ENCODE measurements at regions not wholly inside any gene's neighbourhood (a gene's known extent, or its start where the extent isn't known, plus 50 kb on each side); places are given as distances from the start of the nearest gene placed in this dataset.
"Not testable (repeated sequence)": the region's sequence is repeated elsewhere in the genome, so short reads cannot be mapped to it uniquely, and the experiment has no call there.

- Histone ChIP-seq H3K27ac (ENCODE audit: insufficient read depth, low read depth, low read length) (no peak overlapping the region), H3K9me1 (replicated peaks; ENCODE audit: control insufficient read depth, extremely low read depth, insufficient read depth, low read length) (no peaks in the 10 kb centered on the region), H2AFZ (ENCODE audit: low read depth, low read length) (no peak overlapping the region), H3K4me2 (ENCODE audit: insufficient read depth, low read length) (no peak overlapping the region), H3K9me3 (replicated peaks; ENCODE audit: control insufficient read depth, insufficient read depth, low read length) (no peaks in the 10 kb centered on the region), H3K4me3 (replicated peaks in 1 of 3; ENCODE audit: insufficient read depth in 1 of 3, low read depth in 1 of 3, low read length in 3 of 3) (no peak overlapping the region), H3K36me3 (ENCODE audit: control insufficient read depth in 2 of 2, extremely low read depth in 1 of 2, insufficient read depth in 2 of 2, low read length in 2 of 2) (no peaks in the 10 kb centered on the region), H3K9ac (replicated peaks; ENCODE audit: extremely low read depth, insufficient read depth, low read length) (no peak overlapping the region), H3K27me3 (ENCODE audit: control insufficient read depth in 2 of 2, insufficient read depth in 2 of 2, low read length in 2 of 2) (no peaks in the 10 kb centered on the region), H4K20me1 (replicated peaks; ENCODE audit: control insufficient read depth, extremely low read depth, insufficient read depth, low read length) (no peaks in the 10 kb centered on the region), H3K4me1 (ENCODE audit: control insufficient read depth, extremely low read depth, insufficient read depth, low read length) (no peaks in the 10 kb centered on the region), H3K79me2 (ENCODE audit: control insufficient read depth, insufficient read depth, low read length) (no peaks in the 10 kb centered on the region)
- intact Hi-C loops (cut with micrococcal nuclease): no loop called here
- DNase-seq (ENCODE audit: low read depth, low spot score) (no peak), FAIRE-seq (no peak)
- dilution Hi-C loops (cut with MboI; ENCODE audit: extremely low pct_ligation_motif_present, low sequenced_read_pairs): no loop called here
- BruUV-seq (replicated peaks): no TSS peak
- ChIA-PET POLR2A (no interaction called here), CTCF (no interaction called here)
- TF ChIP-seq POLR2A (IDR thresholded peaks at IDR 0.05; ENCODE audit: low read depth, low read length) (no peak), GATA2 (IDR thresholded peaks at IDR 0.05; ENCODE audit: insufficient read depth, insufficient read length, low read depth, low read length) (no peak), POLR2AphosphoS5 (IDR thresholded peaks at IDR 0.05; ENCODE audit: insufficient read depth, low read depth, low read length) (no peak), FOS (IDR thresholded peaks at IDR 0.05; ENCODE audit: borderline replicate concordance, insufficient read depth, low read length) (no peak), EZH2 (IDR thresholded peaks at IDR 0.05; ENCODE audit: borderline replicate concordance, low read depth, low read length, severe bottlenecking) (no peak), MAX (IDR thresholded peaks at IDR 0.05; ENCODE audit: insufficient read depth, insufficient read length) (no peak), CTCF (IDR thresholded peaks at IDR 0.05; ENCODE audit: extremely low read depth in 1 of 2, insufficient read depth in 1 of 2, low read depth in 1 of 2, low read length in 2 of 2) (no peak)
Observed at GRCh38 chr21:25441835-25442234, 165.4 kb downstream of the MRPL39 start.

GRCh38 chr21:25437465-25437864 is 169.8 kb downstream of the MRPL39 start:
- H3K27ac ChIP-seq (ENCODE audit: insufficient read depth, low read depth, low read length); FAIRE-seq; DNase-seq (ENCODE audit: low read depth, low spot score); CTCF ChIA-PET; H3K4me3 ChIP-seq (replicated peaks in 1 of 3; ENCODE audit: insufficient read depth in 1 of 3, low read depth in 1 of 3, low read length in 3 of 3); POLR2A ChIA-PET; H3K9me3 ChIP-seq (replicated peaks; ENCODE audit: control insufficient read depth, insufficient read depth, low read length); H3K9me1 ChIP-seq (replicated peaks; ENCODE audit: control insufficient read depth, extremely low read depth, insufficient read depth, low read length); H3K27me3 ChIP-seq (ENCODE audit: control insufficient read depth in 2 of 2, insufficient read depth in 2 of 2, low read length in 2 of 2); H3K4me2 ChIP-seq (ENCODE audit: insufficient read depth, low read length); H4K20me1 ChIP-seq (replicated peaks; ENCODE audit: control insufficient read depth, extremely low read depth, insufficient read depth, low read length); H3K4me1 ChIP-seq (ENCODE audit: control insufficient read depth, extremely low read depth, insufficient read depth, low read length); H3K9ac ChIP-seq (replicated peaks; ENCODE audit: extremely low read depth, insufficient read depth, low read length); intact Hi-C loops (cut with micrococcal nuclease); H2AFZ ChIP-seq (ENCODE audit: low read depth, low read length); dilution Hi-C loops (cut with MboI; ENCODE audit: extremely low pct_ligation_motif_present, low sequenced_read_pairs); H3K36me3 ChIP-seq (ENCODE audit: control insufficient read depth in 2 of 2, extremely low read depth in 1 of 2, insufficient read depth in 2 of 2, low read length in 2 of 2); H3K79me2 ChIP-seq (ENCODE audit: control insufficient read depth, insufficient read depth, low read length); BruUV-seq (replicated peaks): not testable (repeated sequence)

Measured in endothelial cell of umbilical vein (primary cell).